ENCODE measurements at regions not wholly inside any gene's neighbourhood (a gene's known extent, or its start where the extent isn't known, plus 50 kb on each side); places are given as distances from the start of the nearest gene placed in this dataset.

GRCh38 chr18:56130481-56130880 is 507.9 kb downstream of the TXNL1 start:
- TF ChIP-seq CTCF (IDR thresholded peaks at IDR 0.05) (no peak), POLR2AphosphoS5 (IDR thresholded peaks at IDR 0.05) (no peak)

Data from gastroesophageal sphincter (tissue), 3 donors.